ENCODE measurements at regions not wholly inside any gene's neighbourhood (a gene's known extent, or its start where the extent isn't known, plus 50 kb on each side); places are given as distances from the start of the nearest gene placed in this dataset.

DNA sequence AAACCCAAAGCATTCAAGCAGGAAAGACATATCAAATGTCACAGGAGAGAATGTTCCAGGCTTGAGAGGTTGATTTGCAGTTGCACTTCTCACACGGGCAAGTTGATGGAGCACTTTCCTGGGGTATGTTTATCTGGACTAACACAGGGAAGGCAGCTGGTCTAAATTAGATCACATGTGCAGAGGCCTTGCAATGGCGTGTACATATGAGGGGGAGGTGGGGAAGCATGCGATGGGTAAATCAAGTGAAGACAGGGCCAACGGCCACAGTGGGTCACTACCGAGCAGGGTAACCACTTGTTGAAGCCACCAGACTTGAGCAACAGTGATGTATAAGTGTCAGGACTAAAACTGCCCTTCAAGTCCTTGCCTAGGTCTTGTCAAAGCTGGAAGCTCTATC is 156.6 kb upstream of the MAF start:
- Histone ChIP-seq H2BK12ac (ENCODE audit: low read length in 2 of 2) (no peak overlapping the region), H3K9me3 (ENCODE audit: control insufficient read depth, low read length) (no peaks in the 10 kb centered on the region), H3K4me3 (ENCODE audit: insufficient read depth in 1 of 2, low read depth in 1 of 2, low read length in 2 of 2) (no peak overlapping the region), H3K36me3 (ENCODE audit: control insufficient read depth in 1 of 2, insufficient read depth in 2 of 2, low read depth in 1 of 2, low read length in 2 of 2) (no peaks in the 10 kb centered on the region), H4K91ac (ENCODE audit: low read length) (no peak overlapping the region), H2AFZ (ENCODE audit: low read depth, low read length) (no peak overlapping the region), H3K14ac (ENCODE audit: low read length in 2 of 2) (no peak overlapping the region), H2AK5ac (ENCODE audit: low read length, severe bottlenecking) (no peak overlapping the region), H3K18ac (ENCODE audit: low read depth in 1 of 2, low read length in 2 of 2) (no peak overlapping the region), H3K23ac (ENCODE audit: low read length in 2 of 2) (no peak overlapping the region), H3K4me2 (ENCODE audit: low read length, poor library complexity, severe bottlenecking) (no peak overlapping the region), H2BK15ac (ENCODE audit: low read depth, poor library complexity, severe bottlenecking) (no peak overlapping the region), H3K4ac (ENCODE audit: low read depth in 1 of 2, low read length in 2 of 2) (no peak overlapping the region), H3K27me3 (ENCODE audit: control insufficient read depth in 1 of 2, insufficient read depth in 1 of 2, low read length in 2 of 2) (no peaks in the 10 kb centered on the region), H3K9ac (ENCODE audit: low read length) (no peak overlapping the region), H3K79me1 (replicated peaks; ENCODE audit: low read length, poor library complexity, severe bottlenecking) (no peaks in the 10 kb centered on the region), H3K4me1 (ENCODE audit: control insufficient read depth, insufficient read depth, low read depth, low read length) (peaks cover 5% of the 10 kb centered on the region), H4K8ac (ENCODE audit: low read length) (no peak overlapping the region), H3K27ac (ENCODE audit: low read length, poor library complexity, severe bottlenecking) (no peak overlapping the region), H2BK120ac (ENCODE audit: low read depth, low read length) (no peak overlapping the region), H2BK5ac (ENCODE audit: low read depth, low read length, poor library complexity, severe bottlenecking) (no peak overlapping the region)
- 72% methylated on average over 5 of the region's 5 CpGs for WGBS
- no peak for DNase-seq

- no peaks in the 10 kb centered on the region for H3K9me3 ChIP-seq (ENCODE audit: control insufficient read depth, low read length)
- H3K23ac ChIP-seq (ENCODE audit: low read length in 2 of 2), result no peak overlapping the region
- H2AFZ ChIP-seq (ENCODE audit: low read depth, low read length), result no peak overlapping the region
- H2AK5ac ChIP-seq (ENCODE audit: low read length, severe bottlenecking), result no peak overlapping the region
- no peak overlapping the region for H3K4me3 ChIP-seq (ENCODE audit: insufficient read depth in 1 of 2, low read depth in 1 of 2, low read length in 2 of 2)
- H3K79me1 ChIP-seq (replicated peaks; ENCODE audit: low read length, poor library complexity, severe bottlenecking), result no peaks in the 10 kb centered on the region
- H3K4me1 ChIP-seq (ENCODE audit: control insufficient read depth, insufficient read depth, low read depth, low read length), result peaks cover 5% of the 10 kb centered on the region
- H3K27me3 ChIP-seq (ENCODE audit: control insufficient read depth in 1 of 2, insufficient read depth in 1 of 2, low read length in 2 of 2), result no peaks in the 10 kb centered on the region
- no peak overlapping the region for H3K4me2 ChIP-seq (ENCODE audit: low read length, poor library complexity, severe bottlenecking)
- no peak overlapping the region for H4K8ac ChIP-seq (ENCODE audit: low read length)
- no peak overlapping the region for H2BK12ac ChIP-seq (ENCODE audit: low read length in 2 of 2)
- H2BK15ac ChIP-seq (ENCODE audit: low read depth, poor library complexity, severe bottlenecking), result no peak overlapping the region
- H4K91ac ChIP-seq (ENCODE audit: low read length), result no peak overlapping the region
- H2BK120ac ChIP-seq (ENCODE audit: low read depth, low read length), result no peak overlapping the region
- no peak overlapping the region for H3K18ac ChIP-seq (ENCODE audit: low read depth in 1 of 2, low read length in 2 of 2)
- H3K9ac ChIP-seq (ENCODE audit: low read length), result no peak overlapping the region
- H3K14ac ChIP-seq (ENCODE audit: low read length in 2 of 2), result no peak overlapping the region
- no peak for DNase-seq
- H3K36me3 ChIP-seq (ENCODE audit: control insufficient read depth in 1 of 2, insufficient read depth in 2 of 2, low read depth in 1 of 2, low read length in 2 of 2), result no peaks in the 10 kb centered on the region
- no peak overlapping the region for H2BK5ac ChIP-seq (ENCODE audit: low read depth, low read length, poor library complexity, severe bottlenecking)
- H3K4ac ChIP-seq (ENCODE audit: low read depth in 1 of 2, low read length in 2 of 2), result no peak overlapping the region
- 83% methylated on average over 5 of the region's 5 CpGs for WGBS
- no peak overlapping the region for H3K27ac ChIP-seq (ENCODE audit: low read length, poor library complexity, severe bottlenecking)
Observed at GRCh38 chr16:79756571-79756970, 156.0 kb upstream of the MAF start.

- Histone ChIP-seq H3K27me3 (ENCODE audit: control insufficient read depth in 1 of 2, insufficient read depth in 1 of 2, low read length in 2 of 2) (no peaks in the 10 kb centered on the region), H3K4me1 (ENCODE audit: control insufficient read depth, insufficient read depth, low read depth, low read length) (peaks cover 5% of the 10 kb centered on the region), H3K14ac (ENCODE audit: low read length in 2 of 2) (no peak overlapping the region), H3K4me2 (ENCODE audit: low read length, poor library complexity, severe bottlenecking) (no peak overlapping the region), H3K18ac (ENCODE audit: low read depth in 1 of 2, low read length in 2 of 2) (no peak overlapping the region), H3K23ac (ENCODE audit: low read length in 2 of 2) (no peak overlapping the region), H3K9ac (ENCODE audit: low read length) (peak overlapping the region; percentile 42), H3K4me3 (ENCODE audit: insufficient read depth in 1 of 2, low read depth in 1 of 2, low read length in 2 of 2) (no peak overlapping the region), H2AK5ac (ENCODE audit: low read length, severe bottlenecking) (no peak overlapping the region), H2BK15ac (ENCODE audit: low read depth, poor library complexity, severe bottlenecking) (no peak overlapping the region), H2AFZ (ENCODE audit: low read depth, low read length) (no peak overlapping the region), H2BK12ac (ENCODE audit: low read length in 2 of 2) (no peak overlapping the region), H2BK5ac (ENCODE audit: low read depth, low read length, poor library complexity, severe bottlenecking) (no peak overlapping the region), H4K91ac (ENCODE audit: low read length) (no peak overlapping the region), H2BK120ac (ENCODE audit: low read depth, low read length) (no peak overlapping the region), H3K36me3 (ENCODE audit: control insufficient read depth in 1 of 2, insufficient read depth in 2 of 2, low read depth in 1 of 2, low read length in 2 of 2) (no peaks in the 10 kb centered on the region), H3K27ac (ENCODE audit: low read length, poor library complexity, severe bottlenecking) (no peak overlapping the region), H3K79me1 (replicated peaks; ENCODE audit: low read length, poor library complexity, severe bottlenecking) (no peaks in the 10 kb centered on the region), H3K9me3 (ENCODE audit: control insufficient read depth, low read length) (peaks cover 2% of the 10 kb centered on the region), H4K8ac (ENCODE audit: low read length) (no peak overlapping the region), H3K4ac (ENCODE audit: low read depth in 1 of 2, low read length in 2 of 2) (no peak overlapping the region)
- peak; percentile 5 for DNase-seq
Observed at GRCh38 chr16:79754501-79754900, 154.0 kb upstream of the MAF start.

DNA sequence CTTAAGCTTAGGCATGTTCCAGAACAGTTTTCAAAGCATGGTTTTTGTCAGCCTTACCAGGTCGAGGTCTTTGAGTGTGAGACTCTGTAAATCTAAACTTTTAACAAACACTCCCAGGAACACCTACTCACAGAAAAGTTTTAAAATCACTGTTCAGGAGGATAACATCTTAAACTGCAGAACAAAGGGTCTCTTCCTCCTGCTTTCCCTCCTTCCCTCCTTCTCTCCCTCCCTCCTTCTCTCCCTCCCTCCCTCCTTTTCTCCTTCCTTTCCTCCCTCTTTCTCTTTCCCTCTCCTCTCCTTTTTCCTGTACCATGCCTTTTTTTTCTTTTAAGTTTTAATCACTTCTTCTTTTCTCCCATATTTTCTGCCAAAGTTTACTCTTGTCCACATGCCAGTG is 153.5 kb upstream of the MAF start:
- no peak for DNase-seq
- Histone ChIP-seq H3K23ac (ENCODE audit: low read length in 2 of 2) (no peak overlapping the region), H2BK12ac (ENCODE audit: low read length in 2 of 2) (no peak overlapping the region), H4K91ac (ENCODE audit: low read length) (no peak overlapping the region), H2BK15ac (ENCODE audit: low read depth, poor library complexity, severe bottlenecking) (no peak overlapping the region), H2AK5ac (ENCODE audit: low read length, severe bottlenecking) (no peak overlapping the region), H4K8ac (ENCODE audit: low read length) (no peak overlapping the region), H3K79me1 (replicated peaks; ENCODE audit: low read length, poor library complexity, severe bottlenecking) (no peaks in the 10 kb centered on the region), H3K27ac (ENCODE audit: low read length, poor library complexity, severe bottlenecking) (no peak overlapping the region), H2BK120ac (ENCODE audit: low read depth, low read length) (no peak overlapping the region), H2AFZ (ENCODE audit: low read depth, low read length) (no peak overlapping the region), H3K9ac (ENCODE audit: low read length) (peak overlapping the region; percentile 42), H3K4ac (ENCODE audit: low read depth in 1 of 2, low read length in 2 of 2) (no peak overlapping the region), H3K14ac (ENCODE audit: low read length in 2 of 2) (no peak overlapping the region), H3K27me3 (ENCODE audit: control insufficient read depth in 1 of 2, insufficient read depth in 1 of 2, low read length in 2 of 2) (no peaks in the 10 kb centered on the region), H3K36me3 (ENCODE audit: control insufficient read depth in 1 of 2, insufficient read depth in 2 of 2, low read depth in 1 of 2, low read length in 2 of 2) (no peaks in the 10 kb centered on the region), H3K4me1 (ENCODE audit: control insufficient read depth, insufficient read depth, low read depth, low read length) (peaks cover 5% of the 10 kb centered on the region), H3K9me3 (ENCODE audit: control insufficient read depth, low read length) (peaks cover 6% of the 10 kb centered on the region), H3K4me3 (ENCODE audit: insufficient read depth in 1 of 2, low read depth in 1 of 2, low read length in 2 of 2) (no peak overlapping the region), H3K18ac (ENCODE audit: low read depth in 1 of 2, low read length in 2 of 2) (no peak overlapping the region), H2BK5ac (ENCODE audit: low read depth, low read length, poor library complexity, severe bottlenecking) (no peak overlapping the region), H3K4me2 (ENCODE audit: low read length, poor library complexity, severe bottlenecking) (no peak overlapping the region)
- WGBS, result 40% methylated on average over 1 of the region's 1 CpG
